Psoas muscle (tissue), 7 donors: ENCODE measurements at regions not wholly inside any gene's neighbourhood (a gene's known extent, or its start where the extent isn't known, plus 50 kb on each side); places are given as distances from the start of the nearest gene placed in this dataset.

Source experiments
- ATAC-seq, 4 donors: fragments of 200-7000 bp; cut with Tn5 transposase; one replicate each; pipeline ENCODE4 v1.9.1; 2020; ENCODE audit warnings: moderate library complexity in 3 of 4, mild to moderate bottlenecking in 2 of 4
- DNase-seq, 2 donors: peaks; one replicate each; pipeline ENCODE4 v3.0.0-alpha.2; 2020
- H3K27ac ChIP-seq: fragments of 200-600 bp; one replicate; pipeline ENCODE4 v1.8.0; 2022
- H3K27me3 ChIP-seq, 3 donors: fragments of 200-600 bp in 1 of 3; one replicate each; pipeline versions ENCODE4 v1.6.1 to v1.8.0; 2013 to 2022; ENCODE audit warnings: low read length in 2 of 3, mild to moderate bottlenecking in 2 of 3, moderate library complexity in 1 of 3; ENCODE audit not compliant: insufficient read depth in 3 of 3
- H3K36me3 ChIP-seq, 2 donors: fragments of 200-600 bp in 1 of 2; one replicate each; pipeline versions ENCODE4 v1.6.1 to v1.8.0; 2013 to 2022; ENCODE audit warnings: low read depth in 1 of 2, mild to moderate bottlenecking in 1 of 2, moderate library complexity in 1 of 2; ENCODE audit not compliant: insufficient read depth in 1 of 2
- H3K4me1 ChIP-seq: fragments of 200-600 bp; one replicate; pipeline ENCODE4 v1.8.0; 2022
- H3K4me3 ChIP-seq: fragments of 200-600 bp; one replicate; pipeline ENCODE4 v1.8.0; 2022; ENCODE audit warnings: mild to moderate bottlenecking
- H3K9me3 ChIP-seq: fragments of 200-600 bp; one replicate; pipeline ENCODE4 v1.8.0; 2022
- WGBS, 3 donors: extraction: QIAGEN DNeasy Blood & Tissue Kit; methylation state at CpG; one replicate each; pipeline versions ENCODE4 v1.1.6 to v1.1.7; 2013; 5-methylcytosine and 5-hydroxymethylcytosine counted together
- intact Hi-C, 2 donors: fragments of 100-400 bp; cut with DNase I; formaldehyde crosslinking; loops; one replicate each; pipeline versions ENCODE4 v1.11.0 to v1.14.2; 2022
- TF ChIP-seq, protein P1 (sequence below): fragments of 200-600 bp; IDR thresholded peaks from one replicate; pipeline ENCODE4 v1.8.0; 2022; ENCODE audit warnings: antibody characterized with exemption
- donor health status: healthy with polysubstance abuse.
- donor health status: DM: no; HTN: no; CAD: no; lungs with moderate emphysema.
- donor health status: Bipolar disorder and iron deficiency.
- donor health status: healthy.
- donor health status: DM: yes; HTN: yes; CAD: no.
- donor health status: DM: no; HTN: no; CAD: no.
- donor health status: DM: yes; HTN: yes; CAD: no.

DNA sequence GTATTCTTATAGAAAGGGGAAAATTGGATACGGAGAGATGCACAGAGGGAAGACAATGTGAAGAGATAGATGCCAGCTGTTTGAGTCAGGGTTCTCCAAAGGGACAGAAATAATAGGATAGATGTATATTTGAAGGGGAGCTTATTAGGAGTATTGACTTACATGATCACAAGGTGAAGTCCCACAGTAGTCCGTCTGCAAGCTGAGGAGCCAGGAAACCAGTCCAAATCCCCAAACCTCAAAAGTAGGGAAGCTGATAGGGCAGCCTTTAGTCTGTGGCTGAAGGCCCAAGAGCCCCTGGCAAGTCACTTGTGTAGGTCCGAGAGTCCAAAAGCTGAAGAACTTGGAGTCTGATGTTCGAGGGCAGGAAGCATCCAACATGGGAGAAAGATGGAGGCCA, 569.6 kb upstream of the LARGE1 start:
- Histone ChIP-seq H3K9me3 (no peaks in the 10 kb centered on the region), H3K27me3 (no peaks in the 10 kb centered on the region), H3K27ac (no peak overlapping the region), H3K4me1 (no peaks in the 10 kb centered on the region), H3K36me3 (no peaks in the 10 kb centered on the region), H3K4me3 (no peak overlapping the region)
- TF ChIP-seq, protein P1, sequence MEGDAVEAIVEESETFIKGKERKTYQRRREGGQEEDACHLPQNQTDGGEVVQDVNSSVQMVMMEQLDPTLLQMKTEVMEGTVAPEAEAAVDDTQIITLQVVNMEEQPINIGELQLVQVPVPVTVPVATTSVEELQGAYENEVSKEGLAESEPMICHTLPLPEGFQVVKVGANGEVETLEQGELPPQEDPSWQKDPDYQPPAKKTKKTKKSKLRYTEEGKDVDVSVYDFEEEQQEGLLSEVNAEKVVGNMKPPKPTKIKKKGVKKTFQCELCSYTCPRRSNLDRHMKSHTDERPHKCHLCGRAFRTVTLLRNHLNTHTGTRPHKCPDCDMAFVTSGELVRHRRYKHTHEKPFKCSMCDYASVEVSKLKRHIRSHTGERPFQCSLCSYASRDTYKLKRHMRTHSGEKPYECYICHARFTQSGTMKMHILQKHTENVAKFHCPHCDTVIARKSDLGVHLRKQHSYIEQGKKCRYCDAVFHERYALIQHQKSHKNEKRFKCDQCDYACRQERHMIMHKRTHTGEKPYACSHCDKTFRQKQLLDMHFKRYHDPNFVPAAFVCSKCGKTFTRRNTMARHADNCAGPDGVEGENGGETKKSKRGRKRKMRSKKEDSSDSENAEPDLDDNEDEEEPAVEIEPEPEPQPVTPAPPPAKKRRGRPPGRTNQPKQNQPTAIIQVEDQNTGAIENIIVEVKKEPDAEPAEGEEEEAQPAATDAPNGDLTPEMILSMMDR, result no peak
- 67 to 73% (median 69%) methylated on average over 4 of the region's 4 CpGs for WGBS, 3 donors
- intact Hi-C loops, result no loop called here
- DNase-seq (no peak), ATAC-seq (no peak)

DNA sequence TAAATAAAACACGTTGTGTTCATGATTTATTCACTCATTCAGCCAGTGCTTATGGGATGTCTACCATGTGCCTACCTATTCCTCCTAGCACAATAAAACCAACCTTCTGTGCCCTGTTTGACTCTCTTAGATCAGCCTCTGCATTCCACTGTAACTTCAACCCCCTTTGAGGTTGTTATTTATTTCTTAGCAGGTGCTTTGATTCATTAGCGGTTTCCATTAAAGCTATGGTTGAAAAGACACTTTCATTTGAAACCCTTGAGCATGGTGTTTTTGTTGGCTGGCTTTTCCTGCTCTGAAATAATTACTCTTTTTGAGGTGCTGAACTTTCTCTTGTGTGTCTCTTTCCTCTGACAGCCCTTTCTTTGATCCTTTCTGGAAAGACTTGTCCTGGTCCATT, 570.6 kb upstream of the LARGE1 start:
- H3K27ac ChIP-seq, result no peak overlapping the region
- no peaks in the 10 kb centered on the region for H3K36me3 ChIP-seq
- DNase-seq (no peak), ATAC-seq (no peak)
- TF ChIP-seq, protein P1, result no peak
- no peaks in the 10 kb centered on the region for H3K27me3 ChIP-seq
- WGBS, 3 donors, result 37 to 52% (median 43%) methylated on average over 2 of the region's 2 CpGs
- H3K9me3 ChIP-seq, result no peaks in the 10 kb centered on the region
- H3K4me3 ChIP-seq, result no peak overlapping the region
- intact Hi-C loops, result no loop called here
- no peaks in the 10 kb centered on the region for H3K4me1 ChIP-seq

DNA sequence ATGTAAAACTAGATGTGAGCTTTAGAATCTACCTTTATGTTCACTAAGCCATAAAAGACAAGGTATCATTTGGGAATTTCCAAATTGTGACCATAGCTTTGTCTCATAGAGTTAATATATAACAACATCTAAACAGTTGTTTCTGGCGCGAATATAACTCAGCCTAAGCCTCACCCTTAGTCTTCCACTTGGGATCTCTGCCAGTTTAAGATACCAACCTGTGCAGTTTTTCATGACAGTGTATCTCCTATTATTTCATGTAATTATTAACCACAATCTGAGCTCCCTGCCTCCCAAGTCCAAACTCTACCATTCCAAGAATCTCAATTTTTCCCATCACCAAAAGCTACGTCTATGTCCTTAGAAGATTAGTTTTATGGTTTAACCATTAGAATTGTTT, 572.5 kb upstream of the ISX start:
- DNase-seq (no peak), ATAC-seq (no peak)
- Histone ChIP-seq H3K4me1 (no peaks in the 10 kb centered on the region), H3K27me3 (no peaks in the 10 kb centered on the region), H3K9me3 (peaks cover 4% of the 10 kb centered on the region), H3K27ac (no peak overlapping the region), H3K4me3 (no peak overlapping the region), H3K36me3 (no peaks in the 10 kb centered on the region)
- intact Hi-C loops, result no loop called here
- WGBS, 3 donors, result 71 to 73% (median 73%) methylated on average over 3 of the region's 3 CpGs
- TF ChIP-seq, protein P1, result no peak

DNA sequence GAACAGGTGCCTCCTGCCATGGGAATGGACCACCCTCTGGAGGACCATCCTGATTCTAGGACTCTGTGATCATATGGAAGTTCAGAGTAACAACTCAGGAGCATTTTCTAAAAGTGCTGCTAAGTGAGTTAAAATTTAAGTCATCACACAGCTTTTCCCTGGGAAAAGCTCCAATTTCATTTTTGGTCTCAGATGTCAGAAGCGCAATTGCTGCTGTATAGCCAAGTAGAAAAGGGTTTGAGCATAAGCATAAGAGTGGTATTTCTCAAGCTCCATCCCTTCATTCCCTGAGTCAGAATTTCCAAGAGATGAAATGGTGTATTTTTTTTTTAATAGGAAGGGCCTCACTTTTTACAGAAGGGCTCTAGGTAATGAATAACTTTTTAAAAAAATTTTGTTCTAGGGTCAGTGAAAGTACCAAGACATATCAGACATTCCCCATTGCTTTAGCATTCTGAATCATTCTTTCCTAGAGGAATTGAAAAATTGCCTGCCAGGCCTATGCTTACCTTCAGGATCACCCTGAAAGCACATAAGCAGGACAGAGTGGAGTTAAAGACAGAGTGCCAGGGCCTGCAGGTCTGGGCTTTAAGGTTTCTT, 564.5 kb upstream of the ISX start:
- 59 to 64% (median 63%) methylated on average over 1 of the region's 1 CpG for WGBS, 3 donors
- no peak overlapping the region for H3K27ac ChIP-seq
- DNase-seq (no peak), ATAC-seq (no peak)
- TF ChIP-seq, protein P1, result no peak
- no peaks in the 10 kb centered on the region for H3K27me3 ChIP-seq
- intact Hi-C loops, result no loop called here
- H3K9me3 ChIP-seq, result peaks cover 4% of the 10 kb centered on the region
- no peak overlapping the region for H3K4me3 ChIP-seq
- no peaks in the 10 kb centered on the region for H3K36me3 ChIP-seq
- no peaks in the 10 kb centered on the region for H3K4me1 ChIP-seq

DNA sequence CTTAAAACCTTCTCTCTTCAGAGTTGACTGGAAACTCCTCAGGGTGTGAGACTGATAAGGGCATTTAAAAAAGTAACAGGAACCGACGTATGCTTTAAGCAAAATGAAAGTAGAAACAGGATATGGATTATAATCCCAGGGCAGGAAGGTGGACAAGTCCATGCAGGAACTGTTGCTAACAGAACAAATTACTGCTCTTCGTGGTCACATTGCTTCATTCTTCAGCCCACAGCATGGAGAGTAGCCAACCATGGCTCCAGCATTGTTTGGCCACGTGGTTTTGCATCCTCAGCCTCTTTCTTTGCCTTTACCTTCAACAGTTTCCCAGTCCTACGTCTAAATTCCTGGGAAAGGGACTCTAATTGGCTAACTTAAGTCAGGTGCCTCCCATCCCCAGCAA, 563.1 kb upstream of the ISX start:
- ATAC-seq (no peak), DNase-seq (no peak)
- 37 to 48% (median 41%) methylated on average over 5 of the region's 5 CpGs for WGBS, 3 donors
- Histone ChIP-seq H3K4me3 (no peak overlapping the region), H3K27ac (no peak overlapping the region), H3K4me1 (no peaks in the 10 kb centered on the region), H3K27me3 (peaks cover 0 to 3% (median 0%) of the 10 kb centered on the region in 3 donors), H3K9me3 (peaks cover 4% of the 10 kb centered on the region), H3K36me3 (no peaks in the 10 kb centered on the region)
- TF ChIP-seq, protein P1, result no peak
- intact Hi-C loops, result no loop called here
